ENCODE measurements at regions not wholly inside any gene's neighbourhood (a gene's known extent, or its start where the extent isn't known, plus 50 kb on each side); places are given as distances from the start of the nearest gene placed in this dataset.
A peak's percentile ranks its signal among the peaks of the same experiment; 100 is the strongest.
"Not testable (repeated sequence)": the region's sequence is repeated elsewhere in the genome, so short reads cannot be mapped to it uniquely, and the experiment has no call there.

DNA sequence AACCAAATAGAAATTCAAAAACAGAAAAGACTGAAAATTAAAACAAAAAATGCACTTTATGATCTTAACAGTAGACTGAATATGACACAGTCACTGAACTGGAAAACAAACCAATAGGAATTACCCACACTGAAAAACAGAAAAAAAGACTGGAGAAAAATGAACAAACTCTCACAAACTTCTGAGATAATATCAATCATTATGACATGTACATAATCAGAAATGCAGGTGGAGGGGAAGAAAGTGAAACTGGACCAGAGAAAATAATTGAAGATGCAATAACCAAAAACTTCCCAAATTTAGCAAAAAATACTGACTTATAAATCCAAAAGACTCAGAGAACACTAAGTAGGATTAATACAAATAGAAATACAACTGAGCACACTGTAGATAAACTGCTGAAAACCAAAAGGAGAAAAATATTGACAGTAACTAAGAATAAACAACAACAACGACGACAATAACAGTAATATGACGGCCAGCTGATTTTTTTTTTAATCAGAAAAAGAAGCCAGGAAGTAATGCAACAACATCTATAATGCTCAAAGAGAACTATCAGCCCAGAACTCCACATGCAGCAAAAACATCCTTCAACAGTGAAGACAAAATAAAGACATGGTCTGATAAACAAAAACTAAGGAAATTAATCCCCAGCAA, 108.1 kb downstream of the ZFAND4 start:
- no peak for DNase-seq

DNA sequence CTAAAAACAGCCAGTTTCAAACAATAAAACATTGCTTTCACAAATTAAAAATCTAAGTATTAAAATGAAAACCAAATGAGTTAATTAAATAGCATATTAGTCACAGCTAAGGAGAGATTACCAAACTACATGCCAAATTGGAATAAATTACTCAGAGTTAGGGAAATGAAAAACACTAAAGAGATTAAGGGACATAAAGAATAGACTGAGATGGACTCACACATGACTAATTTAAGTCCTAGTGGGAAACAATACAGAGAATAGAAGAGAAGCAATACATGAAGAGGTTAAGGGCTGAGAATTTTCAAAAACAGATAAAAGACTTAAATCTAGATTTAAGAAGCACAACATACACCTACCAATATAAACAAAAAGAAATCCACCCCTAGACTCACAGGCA, 110.6 kb downstream of the ZFAND4 start:
- no peak for DNase-seq

DNA sequence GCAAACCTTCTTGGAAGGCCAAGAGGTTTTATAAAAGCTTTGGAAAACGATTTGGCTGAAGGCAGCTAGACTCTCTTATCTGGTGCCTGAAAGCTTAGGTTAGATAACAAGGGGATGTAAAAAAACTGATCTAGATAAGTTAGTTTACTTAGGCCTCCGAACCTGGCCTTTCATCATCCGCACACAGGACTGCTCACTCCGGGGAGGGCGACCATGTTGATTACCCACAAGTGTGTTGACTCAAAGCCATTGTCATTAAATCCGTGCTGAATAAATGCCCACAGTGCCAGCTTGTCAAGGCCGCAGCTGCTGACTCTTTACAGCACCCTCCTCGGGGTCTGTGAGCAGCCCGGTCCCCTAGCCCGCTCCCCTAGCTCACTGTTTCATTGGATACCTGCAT, 112.3 kb downstream of the ZFAND4 start:
- DNase-seq = no peak

DNA sequence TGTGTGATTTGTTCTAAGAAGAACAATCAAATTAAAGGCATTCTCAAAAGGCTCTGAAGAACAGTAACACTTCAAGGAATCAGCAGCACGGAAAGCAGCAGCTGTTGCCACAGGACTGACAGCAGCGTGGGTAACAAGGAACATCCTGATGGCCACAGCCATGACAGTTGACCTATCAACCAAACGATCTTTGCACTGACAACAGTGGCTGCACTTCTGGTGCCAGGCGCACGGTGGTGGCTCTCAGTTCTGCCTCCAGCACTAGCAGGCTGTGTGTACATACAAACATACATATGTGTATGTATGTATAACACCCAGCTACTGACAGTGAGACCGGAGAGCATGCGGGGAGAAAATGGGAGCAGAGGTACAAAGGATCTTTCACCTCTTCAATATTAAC, 114.1 kb downstream of the ZFAND4 start:
- no peak for DNase-seq

DNA sequence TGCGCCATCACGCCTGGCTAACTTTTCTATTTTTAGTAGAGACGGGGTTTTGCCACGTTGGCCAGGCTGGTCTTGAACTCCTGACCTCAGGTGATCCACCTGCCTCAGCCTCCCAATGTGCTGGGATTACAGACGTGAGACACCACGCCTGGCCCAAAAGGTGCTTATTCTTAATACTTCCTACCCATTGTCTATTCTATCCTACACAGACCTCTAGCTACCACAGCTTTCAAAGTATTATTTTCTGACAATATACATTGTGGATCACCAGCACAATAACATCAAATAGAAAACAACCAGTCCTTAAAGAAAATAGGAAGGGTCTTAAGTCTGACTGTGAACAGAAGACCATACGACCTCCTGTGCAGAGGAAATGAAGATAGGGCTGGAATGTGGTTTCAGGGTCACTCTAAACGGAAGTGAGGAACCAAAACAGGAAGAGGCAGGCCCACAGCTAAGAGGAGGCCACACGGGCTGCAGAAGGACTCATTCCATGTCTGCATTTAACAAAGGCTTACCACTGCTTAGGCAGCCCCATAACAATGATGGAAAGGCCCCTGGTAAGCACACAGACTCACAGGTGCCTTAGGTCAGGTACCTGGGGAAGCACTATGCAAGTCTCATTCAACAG, 115.2 kb downstream of the ZFAND4 start:
- no peak for DNase-seq

DNA sequence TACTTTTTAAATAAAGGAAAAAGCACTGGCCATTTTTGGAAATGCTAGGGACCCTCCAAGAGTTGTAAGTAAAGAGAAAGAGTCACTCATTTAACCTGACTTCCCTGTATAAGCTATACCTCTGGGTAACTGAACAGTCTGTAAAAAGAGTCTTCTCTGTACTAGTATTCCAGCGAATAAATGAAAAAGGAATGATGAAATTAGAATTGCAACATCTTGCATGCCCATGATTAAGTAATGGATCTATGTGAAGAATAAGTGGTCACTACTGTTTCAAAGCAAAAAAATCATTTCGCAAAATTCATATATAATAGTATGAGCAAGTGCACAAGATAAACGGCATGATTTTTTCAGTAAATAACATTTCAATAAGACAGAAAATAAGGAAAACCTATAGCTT, 116.8 kb downstream of the ZFAND4 start:
- DNase-seq = no peak

DNA sequence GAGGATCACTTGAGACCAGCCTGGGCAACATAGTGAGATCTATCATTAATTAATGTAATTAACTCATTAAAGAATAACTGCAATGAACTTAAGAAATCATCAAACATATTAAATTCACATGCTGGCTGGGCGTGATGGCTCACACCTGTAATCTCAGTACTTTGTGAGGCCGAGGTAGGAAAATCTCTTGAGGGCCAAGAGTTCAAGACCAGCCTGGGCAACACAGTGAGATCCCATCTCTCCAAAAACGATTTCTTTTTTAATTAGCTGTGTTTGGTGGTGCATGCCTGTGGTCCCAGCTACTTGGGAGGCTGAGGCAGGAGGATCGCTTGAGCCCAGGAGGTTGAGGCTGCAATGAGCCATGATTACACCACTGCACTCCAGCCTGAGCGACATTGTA, 117.2 kb downstream of the ZFAND4 start:
- DNase-seq = not testable (repeated sequence)

DNA sequence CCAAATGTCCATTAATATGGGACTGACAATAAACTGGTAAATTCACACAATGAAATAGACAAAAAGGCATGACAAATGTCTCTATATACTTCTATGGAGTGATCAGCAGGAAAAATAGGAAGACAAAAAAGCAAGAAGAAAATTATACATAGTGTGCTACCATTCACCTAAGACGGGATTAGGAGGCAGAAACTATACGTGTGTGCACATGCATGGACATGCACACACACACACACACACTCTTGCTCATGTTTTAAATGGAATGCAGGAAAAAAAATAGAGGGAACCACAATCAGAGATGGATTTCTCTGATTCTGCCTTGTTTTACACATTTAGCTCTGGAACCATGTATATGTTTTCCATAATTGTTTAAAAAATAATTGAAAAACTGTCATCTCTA, 119.0 kb downstream of the ZFAND4 start:
- no peak for DNase-seq

DNA sequence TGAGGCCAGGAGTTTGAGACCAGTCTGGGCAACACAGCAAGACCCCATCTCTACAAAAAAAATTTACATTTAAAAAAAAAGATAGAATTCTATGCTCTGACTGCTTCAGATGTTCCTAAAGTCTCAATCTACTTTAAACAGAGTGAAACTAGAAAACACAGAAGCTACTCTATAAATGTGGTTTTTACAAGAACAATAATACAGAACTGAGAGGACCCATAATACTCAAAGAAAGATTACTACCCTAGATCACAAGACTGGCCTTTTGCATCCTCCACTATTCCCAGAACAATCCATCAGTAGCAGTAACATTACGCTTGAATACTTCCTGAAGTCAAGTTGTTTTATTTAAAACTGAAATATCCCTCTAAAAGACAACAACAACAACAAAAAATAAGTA, 119.4 kb downstream of the ZFAND4 start:
- DNase-seq = no peak

DNA sequence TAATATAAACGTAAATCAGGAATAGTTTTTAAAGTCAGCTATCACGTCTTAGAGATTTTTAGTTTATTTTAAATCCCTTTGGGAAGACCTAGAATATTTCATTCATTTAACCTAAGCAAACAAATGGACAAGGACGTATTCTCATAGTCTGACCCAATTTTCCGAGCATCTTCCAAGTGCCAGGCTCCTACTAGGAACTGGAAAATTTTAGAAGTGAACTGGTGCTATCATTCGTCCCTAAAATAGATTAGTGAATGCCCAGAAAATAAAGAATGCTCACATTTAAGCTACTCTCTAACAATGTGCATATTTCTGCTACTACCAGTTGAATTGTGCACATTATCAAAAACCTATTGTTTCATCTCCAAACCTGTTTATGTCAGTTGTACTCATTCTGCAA, 120.1 kb downstream of the ZFAND4 start:
- DNase-seq = no peak

DNA sequence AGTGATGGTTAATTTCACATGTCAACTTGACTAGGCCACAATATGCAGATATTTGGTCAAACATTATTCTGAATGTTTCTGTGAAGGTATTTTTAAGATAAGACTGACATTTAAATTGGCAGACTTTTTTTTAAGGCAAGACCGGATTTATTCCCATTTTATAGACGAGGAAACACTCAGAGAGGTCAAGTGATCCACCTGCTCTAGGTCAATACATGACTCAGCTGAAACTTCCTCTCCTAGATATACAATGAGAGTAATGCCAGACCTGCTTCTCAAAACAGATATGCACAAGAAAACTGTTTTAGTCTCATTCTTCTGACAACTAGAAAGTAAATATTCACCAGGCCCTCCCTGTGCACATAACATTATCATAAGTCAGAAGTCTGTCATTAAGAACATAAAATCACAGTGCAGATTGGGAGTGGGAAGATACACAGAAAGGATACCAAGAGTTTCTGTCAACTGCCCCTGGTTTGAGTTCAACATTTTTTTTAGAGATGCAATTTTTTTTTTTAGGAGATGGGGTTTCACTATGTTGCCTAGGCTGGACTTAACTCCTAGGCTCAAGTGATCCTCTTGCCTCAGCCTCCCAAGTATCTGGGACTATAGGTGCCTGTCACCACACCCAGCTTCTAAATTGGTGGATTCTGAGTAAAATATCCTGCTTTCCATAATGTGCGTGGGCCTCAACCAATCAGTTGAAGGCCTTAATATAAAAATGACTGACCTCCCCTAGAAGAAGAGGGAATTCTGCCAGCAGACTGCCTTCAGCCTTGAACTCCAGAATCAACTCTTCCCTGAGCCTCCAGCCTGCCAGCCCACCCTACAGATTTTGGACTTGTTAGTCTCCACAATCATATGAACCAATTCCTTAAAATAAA, 121.4 kb downstream of the ZFAND4 start:
- no peak for DNase-seq

DNA sequence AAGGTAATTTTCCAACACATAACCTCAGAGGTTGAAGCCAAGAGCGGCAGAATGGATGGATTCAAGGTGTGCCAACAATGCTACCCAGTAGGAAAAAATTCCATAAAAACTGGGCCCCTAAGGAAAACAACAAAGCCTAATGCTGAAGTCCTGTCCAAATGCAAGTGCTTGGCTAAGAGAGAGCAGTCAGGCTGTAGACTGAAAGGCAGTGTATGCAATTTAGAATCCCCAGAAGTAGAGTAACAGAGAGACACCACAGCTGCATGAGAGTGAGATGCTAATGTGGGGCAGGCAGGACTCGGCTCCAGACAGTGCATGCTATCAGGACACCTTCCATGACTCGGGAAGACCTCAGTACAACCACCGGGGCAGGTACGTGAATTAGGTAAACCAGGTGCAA, 124.5 kb downstream of the ZFAND4 start:
- DNase-seq = no peak

DNA sequence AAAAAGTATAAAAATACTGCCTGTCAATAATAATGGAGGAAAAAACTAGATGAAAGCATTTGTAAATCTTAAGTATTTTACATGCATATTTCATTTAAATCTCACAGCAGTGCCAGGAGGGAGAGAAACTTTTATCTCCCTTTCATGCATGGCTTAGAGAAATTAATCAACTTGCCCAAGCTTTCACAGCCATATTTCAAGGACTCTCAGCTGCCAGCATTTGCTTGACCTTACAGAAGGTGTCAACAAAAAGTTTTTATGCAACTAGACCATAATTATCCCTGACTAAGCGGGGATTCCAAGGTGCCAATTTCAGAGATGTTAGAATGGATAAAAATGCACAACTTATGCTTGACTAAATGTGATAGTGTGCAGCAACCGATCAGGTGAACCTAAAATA, 125.4 kb downstream of the ZFAND4 start:
- DNase-seq = no peak

DNA sequence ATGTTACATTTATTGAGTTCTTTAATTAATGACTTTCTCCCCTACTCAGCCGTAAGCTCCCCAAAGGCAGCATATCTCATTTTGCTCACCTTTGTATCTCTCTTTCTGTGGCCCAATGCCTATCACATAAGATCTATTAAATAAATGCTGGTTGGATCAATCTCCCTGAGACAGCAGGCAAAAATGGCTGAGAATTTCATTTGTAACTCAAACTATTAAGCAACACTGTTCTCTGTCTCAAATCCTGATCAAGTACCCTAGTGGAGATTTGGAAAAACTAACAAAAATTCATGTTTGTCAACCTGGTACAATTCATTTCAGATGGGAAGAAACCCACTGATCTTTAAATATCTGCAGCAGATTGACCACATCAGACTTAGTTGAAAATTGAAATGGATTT, 127.4 kb downstream of the ZFAND4 start:
- no peak for DNase-seq

DNA sequence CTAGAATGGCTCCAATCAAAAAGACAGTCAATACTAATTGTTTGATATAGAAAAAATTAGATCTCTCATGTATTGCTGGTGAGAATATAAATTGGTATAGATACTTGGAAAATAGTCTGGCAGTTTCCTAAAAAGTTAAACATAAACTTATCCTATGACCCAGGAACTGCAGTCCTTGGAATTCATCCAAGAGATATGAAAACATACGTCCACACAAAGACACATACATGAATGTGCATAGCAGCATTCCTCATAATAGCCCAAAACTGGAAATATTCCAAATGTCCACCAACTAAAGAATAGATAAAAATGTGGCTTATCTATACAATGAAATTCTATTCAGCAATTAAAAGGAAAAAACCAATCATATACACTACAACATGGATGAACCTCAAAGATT, 128.4 kb downstream of the ZFAND4 start:
- DNase-seq = no peak

DNA sequence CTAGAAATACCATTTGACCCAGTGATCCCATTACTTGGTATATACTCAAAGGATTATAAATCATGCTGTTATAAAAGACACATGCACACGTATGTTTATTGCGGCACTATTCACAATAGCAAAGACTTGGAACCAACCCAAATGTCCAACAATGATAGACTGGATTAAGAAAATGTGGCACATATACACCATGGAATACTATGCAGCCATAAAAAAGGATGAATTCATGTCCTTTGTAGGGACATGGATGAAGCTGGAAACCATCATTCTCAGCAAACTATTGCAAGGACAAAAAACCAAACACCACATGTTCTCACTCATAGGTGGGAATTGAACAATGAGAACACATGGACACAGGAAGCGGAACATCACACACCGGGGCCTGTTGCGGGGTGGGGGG, 131.5 kb downstream of the ZFAND4 start:
- not testable (repeated sequence) for DNase-seq

DNA sequence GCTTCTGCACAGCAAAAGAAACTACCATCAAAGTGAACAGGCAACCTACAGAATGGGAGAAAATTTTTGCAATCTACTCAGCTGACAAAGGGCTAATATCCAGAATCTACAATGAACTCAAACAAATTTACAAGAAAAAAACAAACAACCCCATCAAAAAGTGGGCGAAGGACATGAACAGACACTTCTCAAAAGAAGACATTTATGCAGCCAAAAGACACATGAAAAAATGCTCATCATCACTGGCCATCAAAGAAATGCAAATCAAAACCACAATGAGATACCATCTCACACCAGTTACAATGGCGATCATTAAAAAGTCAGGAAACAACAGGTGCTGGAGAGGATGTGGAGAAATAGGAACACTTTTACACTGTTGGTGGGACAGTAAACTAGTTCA, 132.0 kb downstream of the ZFAND4 start:
- not testable (repeated sequence) for DNase-seq

DNA sequence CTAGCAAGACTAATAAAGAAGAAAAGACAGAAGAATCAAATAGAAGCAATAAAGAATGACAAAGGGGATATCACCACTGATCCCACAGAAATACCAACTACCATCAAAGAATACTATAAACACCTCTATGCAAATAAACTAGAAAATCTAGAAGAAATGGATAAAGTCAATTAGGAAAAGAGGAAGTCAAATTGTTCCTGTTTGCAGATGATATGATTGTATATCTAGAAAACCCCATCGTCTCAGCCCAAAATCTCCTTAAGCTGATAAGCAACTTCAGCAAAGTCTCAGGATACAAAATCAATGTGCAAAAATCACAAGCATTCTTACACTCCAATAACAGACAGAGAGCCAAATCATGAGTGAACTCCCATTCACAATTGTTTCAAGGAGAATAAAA, 133.0 kb downstream of the ZFAND4 start:
- not testable (repeated sequence) for DNase-seq

DNA sequence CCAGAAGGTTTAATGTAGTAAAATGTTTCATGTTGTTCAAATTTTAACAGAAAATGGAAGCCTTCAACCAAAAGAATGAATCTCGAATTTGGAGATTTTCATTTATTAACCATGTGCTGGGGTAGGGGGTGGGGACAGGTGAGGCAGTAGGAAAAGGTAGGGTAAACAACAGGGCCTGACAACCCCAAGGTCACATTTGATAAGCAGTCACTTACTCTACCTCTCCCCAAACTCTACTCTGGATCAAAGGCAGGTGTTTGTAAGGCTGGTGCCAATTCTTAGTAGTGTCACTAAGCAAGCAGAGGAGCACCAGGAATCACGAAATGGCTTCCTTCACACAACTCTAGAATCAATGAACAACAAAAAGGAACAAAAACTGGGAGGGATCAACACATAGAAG, 138.0 kb downstream of the ZFAND4 start:
- no peak for DNase-seq

DNA sequence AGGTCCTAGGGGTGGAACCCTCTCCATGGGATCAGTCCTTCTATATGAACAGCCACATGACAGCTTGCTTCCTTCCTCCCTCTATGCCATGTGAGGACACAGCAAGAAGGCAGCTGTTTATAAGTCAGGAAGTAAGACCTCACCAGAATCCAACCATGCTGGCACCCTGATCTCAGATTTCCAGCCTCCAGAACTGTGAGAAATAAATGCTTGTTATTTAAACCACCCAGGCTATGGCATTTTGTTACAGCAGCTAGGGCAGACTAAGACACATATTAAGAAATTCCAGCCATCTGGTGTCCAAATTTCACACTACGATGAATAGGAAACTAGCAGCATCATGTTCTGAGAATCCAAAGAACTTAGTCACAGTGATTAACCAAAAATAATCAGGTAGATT, 140.1 kb downstream of the ZFAND4 start:
- DNase-seq = peak; percentile 13

DNA sequence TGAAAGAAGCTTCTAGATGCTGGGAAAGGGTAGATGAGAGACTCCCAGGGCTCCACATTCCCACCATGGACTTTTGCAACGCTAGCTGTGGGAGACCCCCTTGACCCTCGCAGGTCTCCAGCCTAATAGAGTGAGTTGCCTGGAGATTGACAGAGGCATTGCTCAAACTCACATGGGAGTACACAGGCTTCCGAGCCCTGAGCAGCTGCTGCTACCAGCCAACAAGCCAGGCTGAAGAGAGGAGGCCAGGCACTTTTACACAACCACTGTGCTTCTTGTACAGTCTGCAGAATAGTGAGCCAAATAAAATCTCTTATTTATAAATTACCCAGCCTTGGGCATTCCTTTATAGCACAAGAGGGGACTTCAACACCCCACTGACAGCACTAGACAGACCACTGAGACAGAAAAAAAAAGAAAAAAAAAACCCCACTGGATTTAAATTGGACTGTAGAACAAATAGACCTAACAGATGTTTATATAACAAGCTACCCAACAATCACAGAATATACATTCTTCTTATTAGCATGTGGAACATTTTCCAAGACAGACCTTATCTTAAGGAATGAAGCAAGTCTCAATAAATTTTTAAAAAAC, 146.2 kb downstream of the ZFAND4 start:
- DNase-seq = no peak

DNA sequence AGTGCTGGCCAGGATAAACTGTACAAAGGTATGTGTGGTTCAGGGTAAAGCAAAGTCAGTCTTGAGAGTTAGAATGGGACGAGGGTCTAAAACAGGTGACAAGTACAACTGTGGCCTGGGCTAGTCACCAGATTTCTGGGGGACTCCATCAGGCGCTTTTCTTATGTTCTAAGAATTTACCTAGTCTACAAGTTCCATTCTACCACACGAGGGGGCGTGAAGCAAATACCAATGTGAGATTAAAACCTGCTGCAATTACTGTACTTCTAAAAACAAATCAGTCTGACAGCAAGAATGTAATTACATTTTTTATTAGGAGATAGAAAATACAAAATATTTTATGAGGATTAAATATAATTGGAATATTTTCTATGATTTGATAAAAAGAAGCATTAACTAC, 146.5 kb downstream of the ALOX5 start:
- DNase-seq = no peak

DNA sequence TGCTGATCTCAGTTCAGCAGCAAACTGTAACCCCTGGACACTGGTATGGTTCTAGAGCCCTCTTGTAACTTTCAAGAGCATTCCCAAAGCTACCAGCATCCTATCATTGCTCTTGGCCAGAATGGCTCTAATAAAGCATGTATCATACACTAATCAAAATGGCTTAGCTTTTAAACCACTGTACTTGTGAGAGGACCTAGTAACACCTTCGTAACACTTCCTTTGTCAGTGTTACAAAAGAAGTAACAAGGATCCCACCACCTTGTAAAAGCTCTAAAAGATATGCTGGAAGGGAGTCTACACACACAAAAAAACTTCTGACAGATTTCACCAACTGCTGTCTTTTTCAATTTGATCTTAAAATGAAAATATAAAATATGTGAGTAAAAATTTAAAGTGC, 144.7 kb downstream of the ALOX5 start:
- no peak for DNase-seq

DNA sequence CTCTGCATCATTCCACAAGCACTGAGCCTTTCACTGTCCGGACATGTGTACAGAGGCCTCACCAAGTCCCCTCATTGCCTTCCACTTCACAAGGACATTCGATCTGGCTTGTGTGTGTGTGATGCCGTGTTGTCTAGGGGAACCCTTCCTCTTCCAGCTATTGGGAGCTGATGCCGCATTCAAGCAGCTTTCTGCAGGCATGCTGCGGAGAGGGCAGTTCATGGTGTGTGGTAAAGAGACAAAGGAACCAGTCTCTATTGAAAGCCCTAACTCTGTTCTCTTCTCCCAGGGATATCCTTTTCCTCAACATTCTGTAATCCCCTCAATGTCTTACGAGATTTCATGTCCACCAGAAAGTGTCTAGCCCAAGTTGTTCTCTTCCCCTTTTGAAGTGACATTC, 141.6 kb downstream of the ALOX5 start:
- no peak for DNase-seq
